ENCODE measurements at regions not wholly inside any gene's neighbourhood (a gene's known extent, or its start where the extent isn't known, plus 50 kb on each side); places are given as distances from the start of the nearest gene placed in this dataset.
A peak's percentile ranks its signal among the peaks of the same experiment; 100 is the strongest.

- Histone ChIP-seq H3K27me3 (ENCODE audit: control insufficient read depth, insufficient read depth, low read length) (no peaks in the 10 kb centered on the region), H4K20me1 (ENCODE audit: control insufficient read depth, extremely low read depth, insufficient read depth, low read length) (no peaks in the 10 kb centered on the region), H3K9ac (ENCODE audit: insufficient read depth, low read length) (no peak overlapping the region), H3K79me2 (ENCODE audit: control insufficient read depth, insufficient read depth, low read length) (no peaks in the 10 kb centered on the region), H3K4me2 (ENCODE audit: extremely low read depth, insufficient read depth, low read length) (no peak overlapping the region), H3K4me1 (ENCODE audit: control insufficient read depth, extremely low read depth, insufficient read depth, low read length) (no peaks in the 10 kb centered on the region), H3K27ac (ENCODE audit: insufficient read depth, low read length) (no peak overlapping the region), H2AFZ (ENCODE audit: low read length) (no peak overlapping the region), H3K4me3 (replicated peaks in 1 of 4; ENCODE audit: control extremely low read depth in 1 of 4, insufficient read depth in 1 of 4, low read depth in 3 of 4, low read length in 4 of 4) (no peak overlapping the region), H3K9me3 (ENCODE audit: control insufficient read depth, insufficient read depth, low read depth, low read length) (no peaks in the 10 kb centered on the region), H3K36me3 (ENCODE audit: control insufficient read depth, insufficient read depth, low read length) (no peaks in the 10 kb centered on the region)
- TF ChIP-seq CTCF (conservative IDR thresholded peaks at IDR 0.05 in 1 of 2, IDR thresholded peaks at IDR 0.05 in 1 of 2; ENCODE audit: low read depth in 1 of 2, low read length in 2 of 2) (no peak), EZH2 (IDR thresholded peaks at IDR 0.05; ENCODE audit: low read length, missing control alignments) (no peak)
- peak in 1 of 2 donors; percentile 13 for DNase-seq (ENCODE audit: low read depth in 2 of 2)
Measured at GRCh38 chr20:12482661-12483060, 526.1 kb upstream of the SPTLC3 start.

- no peaks in the 10 kb centered on the region for H3K79me2 ChIP-seq (ENCODE audit: control insufficient read depth, insufficient read depth, low read length)
- no peak for TF ChIP-seq CTCF (conservative IDR thresholded peaks at IDR 0.05 in 1 of 2, IDR thresholded peaks at IDR 0.05 in 1 of 2; ENCODE audit: low read depth in 1 of 2, low read length in 2 of 2)
- no peak for TF ChIP-seq EZH2 (IDR thresholded peaks at IDR 0.05; ENCODE audit: low read length, missing control alignments)
- no peaks in the 10 kb centered on the region for H3K36me3 ChIP-seq (ENCODE audit: control insufficient read depth, insufficient read depth, low read length)
- no peaks in the 10 kb centered on the region for H4K20me1 ChIP-seq (ENCODE audit: control insufficient read depth, extremely low read depth, insufficient read depth, low read length)
- H3K27me3 ChIP-seq (ENCODE audit: control insufficient read depth, insufficient read depth, low read length) = no peaks in the 10 kb centered on the region
- H2AFZ ChIP-seq (ENCODE audit: low read length) = no peak overlapping the region
- H3K4me1 ChIP-seq (ENCODE audit: control insufficient read depth, extremely low read depth, insufficient read depth, low read length) = no peaks in the 10 kb centered on the region
- H3K9ac ChIP-seq (ENCODE audit: insufficient read depth, low read length) = no peak overlapping the region
- no peak overlapping the region for H3K27ac ChIP-seq (ENCODE audit: insufficient read depth, low read length)
- no peak for DNase-seq (ENCODE audit: low read depth in 2 of 2)
- no peak overlapping the region for H3K4me2 ChIP-seq (ENCODE audit: extremely low read depth, insufficient read depth, low read length)
- H3K9me3 ChIP-seq (ENCODE audit: control insufficient read depth, insufficient read depth, low read depth, low read length) = no peaks in the 10 kb centered on the region
- H3K4me3 ChIP-seq (replicated peaks in 1 of 4; ENCODE audit: control extremely low read depth in 1 of 4, insufficient read depth in 1 of 4, low read depth in 3 of 4, low read length in 4 of 4) = no peak overlapping the region
Measured at GRCh38 chr20:12502443-12502842, 506.3 kb upstream of the SPTLC3 start.

GRCh38 chr20:12504779-12505178 lies 504.0 kb upstream of the SPTLC3 start:
- no peak overlapping the region for H3K27ac ChIP-seq (ENCODE audit: insufficient read depth, low read length)
- H3K4me2 ChIP-seq (ENCODE audit: extremely low read depth, insufficient read depth, low read length) = no peak overlapping the region
- H3K9ac ChIP-seq (ENCODE audit: insufficient read depth, low read length) = no peak overlapping the region
- H3K36me3 ChIP-seq (ENCODE audit: control insufficient read depth, insufficient read depth, low read length) = no peaks in the 10 kb centered on the region
- no peaks in the 10 kb centered on the region for H3K79me2 ChIP-seq (ENCODE audit: control insufficient read depth, insufficient read depth, low read length)
- no peak overlapping the region for H2AFZ ChIP-seq (ENCODE audit: low read length)
- H4K20me1 ChIP-seq (ENCODE audit: control insufficient read depth, extremely low read depth, insufficient read depth, low read length) = no peaks in the 10 kb centered on the region
- no peak for DNase-seq (ENCODE audit: low read depth in 2 of 2)
- H3K4me1 ChIP-seq (ENCODE audit: control insufficient read depth, extremely low read depth, insufficient read depth, low read length) = no peaks in the 10 kb centered on the region
- TF ChIP-seq CTCF (conservative IDR thresholded peaks at IDR 0.05 in 1 of 2, IDR thresholded peaks at IDR 0.05 in 1 of 2; ENCODE audit: low read depth in 1 of 2, low read length in 2 of 2) (no peak), EZH2 (IDR thresholded peaks at IDR 0.05; ENCODE audit: low read length, missing control alignments) (no peak)
- no peaks in the 10 kb centered on the region for H3K27me3 ChIP-seq (ENCODE audit: control insufficient read depth, insufficient read depth, low read length)
- no peaks in the 10 kb centered on the region for H3K9me3 ChIP-seq (ENCODE audit: control insufficient read depth, insufficient read depth, low read depth, low read length)
- H3K4me3 ChIP-seq (replicated peaks in 1 of 4; ENCODE audit: control extremely low read depth in 1 of 4, insufficient read depth in 1 of 4, low read depth in 3 of 4, low read length in 4 of 4) = no peak overlapping the region
